ENCODE measurements at regions not wholly inside any gene's neighbourhood (a gene's known extent, or its start where the extent isn't known, plus 50 kb on each side); places are given as distances from the start of the nearest gene placed in this dataset.

GRCh38 chr1:178664278-178664677 lies 60.8 kb upstream of the RALGPS2 start:
- H4K20me1 ChIP-seq (replicated peaks; ENCODE audit: insufficient read depth): no peaks in the 10 kb centered on the region
- Mint-ChIP-seq H3K4me3 (no peak overlapping the region), H3K27ac (no peak overlapping the region), H3K27me3 (ENCODE audit: insufficient read depth, low read depth, poor library complexity) (peaks cover 2% of the 10 kb centered on the region), H3K4me1 (no peaks in the 10 kb centered on the region), H3K36me3 (ENCODE audit: low read depth) (no peaks in the 10 kb centered on the region), H3K9me3 (no peaks in the 10 kb centered on the region)
- no peak overlapping the region for H3K27ac ChIP-seq (ENCODE audit: low read depth)
- H3K4me2 ChIP-seq: no peak overlapping the region
- 0 out of 2 replicates have a peak, but pooled peaks cover 7% of the 10 kb centered on the region for H3K9me2 ChIP-seq (ENCODE audit: insufficient read depth)
- no peak for DNase-seq (ENCODE audit: low spot score)
- no peak for ATAC-seq
- no peak overlapping the region for H3K4me3 ChIP-seq
- no peaks in the 10 kb centered on the region for H3K27me3 ChIP-seq (ENCODE audit: insufficient read depth)
- no peaks in the 10 kb centered on the region for H3F3A ChIP-seq (replicated peaks; ENCODE audit: low read depth)
- no peaks in the 10 kb centered on the region for H3K36me3 ChIP-seq (ENCODE audit: insufficient read depth)
- TF ChIP-seq EZH2phosphoT487 (IDR thresholded peaks at IDR 0.05; ENCODE audit: unreplicated experiment) (no peak), JUNB (IDR thresholded peaks at IDR 0.05; ENCODE audit: unreplicated experiment) (no peak), ETS1 (IDR thresholded peaks at IDR 0.05) (no peak)
- H3K4me1 ChIP-seq (ENCODE audit: insufficient read depth): no peaks in the 10 kb centered on the region
- H2AFZ ChIP-seq: no peak overlapping the region
- no peaks in the 10 kb centered on the region for H3K79me2 ChIP-seq (replicated peaks; ENCODE audit: insufficient read depth)

- Mint-ChIP-seq H3K27me3 (ENCODE audit: insufficient read depth, low read depth, poor library complexity) (peaks cover 4% of the 10 kb centered on the region), H3K4me3 (no peak overlapping the region), H3K9me3 (no peaks in the 10 kb centered on the region), H3K4me1 (no peaks in the 10 kb centered on the region), H3K27ac (no peak overlapping the region), H3K36me3 (ENCODE audit: low read depth) (no peaks in the 10 kb centered on the region)
- Histone ChIP-seq H3K36me3 (ENCODE audit: insufficient read depth) (no peaks in the 10 kb centered on the region), H3K4me1 (ENCODE audit: insufficient read depth) (no peaks in the 10 kb centered on the region), H3K9me2 (ENCODE audit: insufficient read depth) (0 out of 2 replicates have a peak, but pooled peaks cover 7% of the 10 kb centered on the region), H3K27me3 (ENCODE audit: insufficient read depth) (no peaks in the 10 kb centered on the region), H3K79me2 (replicated peaks; ENCODE audit: insufficient read depth) (no peaks in the 10 kb centered on the region), H4K20me1 (replicated peaks; ENCODE audit: insufficient read depth) (no peaks in the 10 kb centered on the region), H3K4me2 (no peak overlapping the region), H3K4me3 (no peak overlapping the region), H3F3A (replicated peaks; ENCODE audit: low read depth) (no peaks in the 10 kb centered on the region), H3K27ac (ENCODE audit: low read depth) (no peak overlapping the region), H2AFZ (no peak overlapping the region)
- DNase-seq (ENCODE audit: low spot score): no peak
- no peak for ATAC-seq
- no peak for TF ChIP-seq CTCF (conservative IDR thresholded peaks at IDR 0.05; ENCODE audit: low read depth in 2 of 2)
- TF ChIP-seq EZH2phosphoT487 (IDR thresholded peaks at IDR 0.05; ENCODE audit: unreplicated experiment): no peak
- TF ChIP-seq ETS1 (IDR thresholded peaks at IDR 0.05): no peak
- TF ChIP-seq JUNB (IDR thresholded peaks at IDR 0.05; ENCODE audit: unreplicated experiment): no peak
- no peak for TF ChIP-seq EZH2 (IDR thresholded peaks at IDR 0.05; ENCODE audit: low read depth, unreplicated experiment)
- TF ChIP-seq REST (IDR thresholded peaks at IDR 0.05; ENCODE audit: unreplicated experiment): no peak
- no peak for TF ChIP-seq STAT1 (IDR thresholded peaks at IDR 0.05; ENCODE audit: unreplicated experiment)
- TF ChIP-seq ZNF114 (CRISPR knock-in tag; IDR thresholded peaks at IDR 0.05): no peak
These were observed 59.5 kb upstream of the RALGPS2 start for GRCh38 chr1:178665579-178665978.
